Naive thymus-derived CD4-positive, alpha-beta T cell (primary cell): ENCODE measurements at regions not wholly inside any gene's neighbourhood (a gene's known extent, or its start where the extent isn't known, plus 50 kb on each side); places are given as distances from the start of the nearest gene placed in this dataset.

Experiments used
- ATAC-seq: fragments of 150-1000 bp; cut with Tn5 transposase; 2 replicates; pipeline ENCODE4 v1.10.0; 2021; ENCODE audit warnings: mild to moderate bottlenecking, moderate library complexity
- CTCF ChIA-PET: fragments of 350-600 bp; sonication (Branson Sonifier 250); formaldehyde crosslinking; loops from one replicate; lab custom pipeline; 2021; ENCODE audit warnings: antibody characterized with exemption; lab: Charles Lee
- POLR2A ChIA-PET: fragments of 350-600 bp; sonication (Branson Sonifier 250); formaldehyde crosslinking; loops from one replicate; lab custom pipeline; 2021; ENCODE audit warnings: antibody characterized with exemption, inconsistent platforms; lab: Charles Lee
- DNase-seq, 9 donors: peaks; one replicate each; pipeline versions ENCODE4 v3.0.0 to v3.0.0-alpha.2; 2020 to 2022; ENCODE audit warnings: mixed read lengths in 1 of 9
- H3K27ac ChIP-seq: one replicate; pipeline ENCODE4 v1.7.0; 2013; ENCODE audit warnings: mild to moderate bottlenecking, low read depth, low read length, moderate library complexity
- H3K27me3 ChIP-seq, 2 donors: one replicate each; pipeline ENCODE4 v1.7.0; 2013; ENCODE audit warnings: low read length in 2 of 2, mild to moderate bottlenecking in 2 of 2, moderate library complexity in 2 of 2; ENCODE audit not compliant: control insufficient read depth in 2 of 2, insufficient read depth in 2 of 2
- H3K36me3 ChIP-seq, 3 experiments: 1 replicate in 2 of 3; 2 replicates in 1 of 3; pipeline ENCODE4 v1.7.0; 2013; ENCODE audit warnings: low read length in 3 of 3, mild to moderate bottlenecking in 3 of 3, moderate library complexity in 1 of 3; ENCODE audit not compliant: insufficient read depth in 3 of 3, control insufficient read depth in 2 of 3
- H3K4me1 ChIP-seq, 2 donors: one replicate each; pipeline ENCODE4 v1.7.0; 2013; ENCODE audit warnings: low read length in 2 of 2, mild to moderate bottlenecking in 2 of 2, moderate library complexity in 1 of 2; ENCODE audit not compliant: control insufficient read depth in 2 of 2, insufficient read depth in 2 of 2
- H3K4me3 ChIP-seq: 2 replicates; pipeline ENCODE4 v1.7.0; 2013; ENCODE audit warnings: mild to moderate bottlenecking, low read length
- H3K9me3 ChIP-seq, 3 experiments: 1 replicate in 2 of 3; 2 replicates in 1 of 3; pipeline ENCODE4 v1.7.0; 2013; ENCODE audit warnings: low read length in 3 of 3; ENCODE audit not compliant: control insufficient read depth in 2 of 3
- H3K27ac Mint-ChIP-seq, 9 donors: one replicate each; pipeline ENCODE4 v1.8.0; 2020 to 2022; ENCODE audit warnings: mixed read lengths in 9 of 9, mild to moderate bottlenecking in 8 of 9, moderate library complexity in 5 of 9, inconsistent platforms in 2 of 9
- H3K27me3 Mint-ChIP-seq, 5 donors: one replicate each; pipeline ENCODE4 v1.8.0; 2021 to 2022; ENCODE audit warnings: mixed read lengths in 5 of 5, mild to moderate bottlenecking in 1 of 5
- H3K36me3 Mint-ChIP-seq, 5 donors: one replicate each; pipeline ENCODE4 v1.8.0; 2020 to 2022; ENCODE audit warnings: mixed read lengths in 5 of 5, mild to moderate bottlenecking in 3 of 5, inconsistent platforms in 1 of 5
- H3K4me1 Mint-ChIP-seq, 7 donors: one replicate each; pipeline ENCODE4 v1.8.0; 2020 to 2022; ENCODE audit warnings: mixed read lengths in 7 of 7, mild to moderate bottlenecking in 3 of 7, inconsistent platforms in 1 of 7
- H3K4me3 Mint-ChIP-seq, 10 donors: one replicate each; pipeline ENCODE4 v1.8.0; 2020 to 2022; ENCODE audit warnings: mild to moderate bottlenecking in 10 of 10, mixed read lengths in 10 of 10, moderate library complexity in 6 of 10, inconsistent platforms in 2 of 10
- H3K9me3 Mint-ChIP-seq, 11 donors: one replicate each; pipeline ENCODE4 v1.8.0; 2020 to 2022; ENCODE audit warnings: mixed read lengths in 11 of 11, mild to moderate bottlenecking in 4 of 11, inconsistent platforms in 1 of 11, moderate library complexity in 1 of 11
- intact Hi-C, 2 donors: fragments of 100-400 bp; cut with micrococcal nuclease; formaldehyde crosslinking; loops; one replicate each; pipeline ENCODE4 v1.15.1; 2023

DNA sequence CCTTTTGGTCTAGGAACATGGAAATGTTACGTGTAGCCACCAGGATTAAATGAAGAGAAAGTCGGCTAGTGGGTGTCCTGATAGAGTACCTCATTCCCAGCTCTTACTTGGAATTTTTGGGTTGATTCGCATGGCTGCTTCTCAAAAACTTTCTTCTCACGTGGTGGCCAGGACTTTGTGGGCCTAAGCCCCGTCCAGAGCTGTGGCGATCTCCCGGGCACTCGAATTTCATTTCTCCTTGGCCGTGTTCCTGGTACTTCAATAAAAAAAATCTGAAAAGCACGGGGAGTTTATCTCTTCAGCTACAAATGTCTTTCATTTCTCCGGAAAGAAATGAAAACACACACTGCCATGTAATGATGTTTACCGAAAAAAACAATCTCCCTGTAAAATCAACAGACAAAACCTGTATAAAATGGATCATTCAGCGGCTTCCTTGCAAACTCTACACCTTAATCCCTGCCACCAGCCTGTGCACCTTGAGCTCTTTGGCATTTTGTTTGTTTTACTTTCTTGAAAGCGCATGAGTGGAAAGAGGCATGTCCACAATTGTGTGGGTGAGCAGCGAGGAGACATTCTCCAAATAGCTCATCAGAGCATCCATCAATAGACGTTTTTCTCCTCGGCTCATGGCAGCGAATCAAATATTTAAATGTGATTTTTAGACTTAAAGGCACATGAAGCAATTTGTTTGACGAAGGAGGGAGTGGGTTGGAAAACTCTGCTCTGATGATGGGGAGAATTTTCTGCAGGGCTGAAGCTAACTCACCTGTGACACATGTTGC is 173.1 kb downstream of the TFAP2C start:
- H3K27me3 ChIP-seq: no peaks in the 10 kb centered on the region
- no peak overlapping the region for H3K4me3 Mint-ChIP-seq
- H3K9me3 Mint-ChIP-seq: peaks cover 1 to 14% (median 6%) of the 10 kb centered on the region in 11 donors
- no peaks in the 10 kb centered on the region for H3K4me1 Mint-ChIP-seq
- no peaks in the 10 kb centered on the region for H3K36me3 ChIP-seq
- H3K27ac ChIP-seq: no peak overlapping the region
- no peaks in the 10 kb centered on the region for H3K4me1 ChIP-seq
- no peak overlapping the region for H3K4me3 ChIP-seq
- CTCF ChIA-PET: no interaction called here
- no peak for ATAC-seq
- H3K36me3 Mint-ChIP-seq: peaks cover 0 to 9% (median 0%) of the 10 kb centered on the region in 5 donors
- POLR2A ChIA-PET: no interaction called here
- no peaks in the 10 kb centered on the region for H3K9me3 ChIP-seq
- no peak overlapping the region for H3K27ac Mint-ChIP-seq
- intact Hi-C loops: no loop called here
- no peak for DNase-seq
- peaks cover 0 to 32% (median 13%) of the 10 kb centered on the region in 5 donors for H3K27me3 Mint-ChIP-seq

DNA sequence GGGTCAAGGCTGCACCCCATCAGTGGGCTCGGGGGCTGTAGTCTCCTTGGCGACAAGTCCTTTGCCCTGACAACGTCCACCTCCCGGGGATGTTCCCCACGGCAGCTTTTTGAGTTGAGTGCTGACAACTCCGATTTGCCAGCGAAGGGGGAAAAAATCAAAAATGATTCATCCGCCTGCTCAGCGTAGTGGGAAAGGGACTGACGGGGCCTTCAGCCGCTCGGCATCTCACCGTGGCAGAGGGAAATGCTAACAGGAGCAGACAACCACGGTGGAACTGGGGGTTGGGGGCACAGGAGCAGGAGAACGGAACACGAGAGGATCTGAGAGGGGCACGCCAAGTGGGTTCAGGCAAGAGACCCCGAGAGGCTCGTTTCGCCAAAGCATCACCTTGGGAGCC is 173.7 kb downstream of the TFAP2C start:
- Mint-ChIP-seq H3K27ac (no peak overlapping the region), H3K4me3 (no peak overlapping the region), H3K9me3 (peaks cover 1 to 14% (median 6%) of the 10 kb centered on the region in 11 donors), H3K36me3 (peaks cover 0 to 9% (median 0%) of the 10 kb centered on the region in 5 donors), H3K4me1 (no peaks in the 10 kb centered on the region), H3K27me3 (peaks cover 5 to 36% (median 17%) of the 10 kb centered on the region in 5 donors)
- intact Hi-C loops: no loop called here
- Histone ChIP-seq H3K4me3 (no peak overlapping the region), H3K4me1 (no peaks in the 10 kb centered on the region), H3K27me3 (no peaks in the 10 kb centered on the region), H3K9me3 (no peaks in the 10 kb centered on the region), H3K27ac (no peak overlapping the region), H3K36me3 (no peaks in the 10 kb centered on the region)
- no peak for DNase-seq
- ChIA-PET CTCF (no interaction called here), POLR2A (no interaction called here)
- no peak for ATAC-seq

DNA sequence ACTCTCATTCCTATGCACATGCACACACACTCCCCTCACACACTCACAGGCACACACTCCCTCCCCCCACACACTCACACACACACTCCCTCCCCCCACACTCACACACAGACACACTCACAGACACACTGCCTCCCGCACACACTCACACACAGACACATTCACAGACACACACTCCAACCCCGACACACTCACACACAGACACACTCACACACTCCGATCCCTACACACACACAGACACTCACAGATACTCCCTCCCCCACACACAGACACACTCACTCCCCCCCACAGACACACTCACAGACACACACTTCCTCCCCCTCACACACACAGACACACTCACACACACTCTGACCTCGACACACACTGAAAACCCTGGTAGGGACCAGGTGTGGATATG is 176.2 kb downstream of the TFAP2C start:
- Mint-ChIP-seq H3K36me3 (no peaks in the 10 kb centered on the region), H3K4me1 (no peaks in the 10 kb centered on the region), H3K9me3 (peaks cover 0 to 5% (median 0%) of the 10 kb centered on the region in 11 donors), H3K27ac (no peak overlapping the region), H3K27me3 (peaks cover 6 to 41% (median 22%) of the 10 kb centered on the region in 5 donors), H3K4me3 (no peak overlapping the region)
- Histone ChIP-seq H3K36me3 (no peaks in the 10 kb centered on the region), H3K4me3 (no peak overlapping the region), H3K4me1 (no peaks in the 10 kb centered on the region), H3K27me3 (no peaks in the 10 kb centered on the region), H3K9me3 (peaks cover 0 to 5% (median 0%) of the 10 kb centered on the region in 3 experiments), H3K27ac (no peak overlapping the region)
- ATAC-seq: no peak
- intact Hi-C loops: no loop called here
- ChIA-PET POLR2A (no interaction called here), CTCF (no interaction called here)
- DNase-seq: no peak

DNA sequence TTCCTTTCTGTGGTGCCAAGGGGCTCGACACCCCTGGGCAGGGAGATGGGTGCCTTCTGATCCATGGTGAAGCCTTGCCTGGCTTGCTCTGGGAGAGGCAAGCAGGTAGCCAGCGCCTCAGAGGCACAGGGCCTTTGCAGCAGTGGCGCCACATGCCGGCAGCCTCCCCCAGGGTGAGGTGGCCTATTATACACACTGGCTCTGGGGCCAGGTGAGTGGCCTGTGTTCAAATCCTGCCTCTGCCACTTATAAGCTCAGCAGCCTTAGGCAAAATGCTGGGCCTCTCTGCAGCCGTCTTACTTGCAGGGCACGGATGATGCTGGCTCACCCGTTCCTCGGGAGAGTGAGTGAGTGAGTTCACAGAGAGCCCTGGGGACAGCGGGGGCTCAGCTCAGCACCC is 176.9 kb downstream of the TFAP2C start:
- ATAC-seq (no peak), DNase-seq (no peak)
- Mint-ChIP-seq H3K36me3 (no peaks in the 10 kb centered on the region), H3K9me3 (peaks cover 0 to 6% (median 0%) of the 10 kb centered on the region in 11 donors), H3K4me3 (no peak overlapping the region), H3K27ac (no peak overlapping the region), H3K4me1 (no peaks in the 10 kb centered on the region), H3K27me3 (peaks cover 6 to 40% (median 19%) of the 10 kb centered on the region in 5 donors)
- no peaks in the 10 kb centered on the region for H3K36me3 ChIP-seq
- ChIA-PET POLR2A (no interaction called here), CTCF (no interaction called here)
- no peak overlapping the region for H3K27ac ChIP-seq
- intact Hi-C loops: no loop called here
- H3K27me3 ChIP-seq: no peaks in the 10 kb centered on the region
- peaks cover 0 to 5% (median 0%) of the 10 kb centered on the region in 3 experiments for H3K9me3 ChIP-seq
- no peak overlapping the region for H3K4me3 ChIP-seq
- no peaks in the 10 kb centered on the region for H3K4me1 ChIP-seq

DNA sequence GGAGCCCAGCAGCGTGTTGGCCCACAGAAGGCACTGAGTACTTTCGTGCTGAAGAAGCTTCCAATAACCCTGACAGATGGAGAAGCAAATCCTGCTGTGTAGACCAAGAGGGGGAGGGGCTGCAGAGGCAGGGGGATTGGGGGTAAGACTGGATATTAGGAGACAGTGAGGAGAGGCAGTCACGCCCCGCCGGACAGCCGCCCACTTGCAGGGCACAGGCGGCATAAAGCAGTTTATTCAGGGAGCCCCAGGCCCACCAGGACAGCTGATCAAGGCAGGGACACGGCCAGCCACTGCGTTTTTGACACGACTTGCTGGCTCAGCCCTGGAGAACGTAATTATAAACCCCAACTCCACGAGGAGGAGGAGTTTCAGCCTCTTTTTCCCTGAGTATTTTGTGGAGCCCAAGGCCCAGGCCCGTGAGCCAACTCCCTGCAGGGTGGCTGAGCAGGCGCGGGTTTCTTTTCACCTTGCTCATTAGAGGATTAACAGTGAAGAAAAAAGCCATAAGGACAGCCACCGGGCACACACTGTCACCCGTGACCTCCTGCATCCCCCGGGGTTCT is 177.9 kb downstream of the TFAP2C start:
- Histone ChIP-seq H3K4me3 (no peak overlapping the region), H3K36me3 (no peaks in the 10 kb centered on the region), H3K27ac (no peak overlapping the region), H3K27me3 (no peaks in the 10 kb centered on the region), H3K9me3 (peaks cover 0 to 5% (median 0%) of the 10 kb centered on the region in 3 experiments), H3K4me1 (no peaks in the 10 kb centered on the region)
- DNase-seq (no peak), ATAC-seq (no peak)
- H3K9me3 Mint-ChIP-seq: peaks cover 0 to 12% (median 0%) of the 10 kb centered on the region in 11 donors
- H3K4me3 Mint-ChIP-seq: no peak overlapping the region
- CTCF ChIA-PET: no interaction called here
- intact Hi-C loops: no loop called here
- no peaks in the 10 kb centered on the region for H3K4me1 Mint-ChIP-seq
- H3K27me3 Mint-ChIP-seq: peaks cover 6 to 46% (median 23%) of the 10 kb centered on the region in 5 donors
- no peak overlapping the region for H3K27ac Mint-ChIP-seq
- POLR2A ChIA-PET: no interaction called here
- no peaks in the 10 kb centered on the region for H3K36me3 Mint-ChIP-seq

DNA sequence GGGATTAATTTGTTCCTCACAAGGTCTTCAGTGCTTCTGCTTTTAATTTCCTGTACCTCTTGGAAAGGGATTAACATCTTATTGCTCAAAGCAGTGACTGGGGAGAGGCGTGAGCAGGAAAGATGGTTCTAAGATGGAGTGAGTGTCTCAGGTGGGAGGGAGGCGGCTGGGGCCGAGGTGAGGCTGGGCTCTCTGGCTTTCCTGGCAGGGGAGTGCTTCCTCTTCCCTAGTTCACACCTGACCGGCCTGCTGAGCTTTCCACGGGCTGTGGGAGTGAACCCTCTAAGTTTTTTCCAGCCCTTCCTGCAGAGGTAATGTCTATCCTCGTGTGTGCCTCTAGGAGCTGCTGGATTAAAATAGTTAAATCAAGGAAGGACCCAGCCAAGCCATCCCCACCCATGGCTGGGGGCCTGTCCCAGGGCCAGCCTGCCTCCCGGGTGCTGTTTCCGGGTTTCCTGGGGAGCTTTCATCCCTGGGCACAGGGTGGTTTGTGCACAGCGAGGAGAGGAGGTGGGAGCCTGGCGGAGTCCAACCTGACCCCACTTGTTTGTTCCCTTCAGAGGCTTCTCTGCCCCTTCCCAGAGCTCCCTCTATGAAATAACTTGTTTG is 179.1 kb downstream of the TFAP2C start:
- intact Hi-C loops: no loop called here
- POLR2A ChIA-PET: no interaction called here
- no peak for ATAC-seq

More for the DNA sequence above, 179.1 kb downstream of the TFAP2C start:
- Mint-ChIP-seq H3K4me1 (no peaks in the 10 kb centered on the region), H3K36me3 (no peaks in the 10 kb centered on the region), H3K4me3 (no peak overlapping the region), H3K27ac (no peak overlapping the region), H3K9me3 (peaks cover 0 to 12% (median 1%) of the 10 kb centered on the region in 11 donors), H3K27me3 (peaks cover 6 to 41% (median 25%) of the 10 kb centered on the region in 5 donors)
- DNase-seq: no peak
- no peak overlapping the region for H3K4me3 ChIP-seq
- CTCF ChIA-PET: no interaction called here
- no peaks in the 10 kb centered on the region for H3K27me3 ChIP-seq
- no peak overlapping the region for H3K27ac ChIP-seq
- no peaks in the 10 kb centered on the region for H3K4me1 ChIP-seq
- H3K36me3 ChIP-seq: no peaks in the 10 kb centered on the region
- H3K9me3 ChIP-seq: peaks cover 0 to 5% (median 0%) of the 10 kb centered on the region in 3 experiments
